ENCODE measurements at regions not wholly inside any gene's neighbourhood (a gene's known extent, or its start where the extent isn't known, plus 50 kb on each side); places are given as distances from the start of the nearest gene placed in this dataset.

GRCh38 chr4:22235698-22236097 is 280.2 kb downstream of the ADGRA3 start:
- H3K27me3 ChIP-seq (replicated peaks; ENCODE audit: insufficient read depth, low read depth, low read length, poor library complexity), result no peaks in the 10 kb centered on the region
- BruUV-seq (replicated peaks), result no TSS peak
- H3K4me1 ChIP-seq (ENCODE audit: insufficient read depth, low read length, poor library complexity, severe bottlenecking), result no peaks in the 10 kb centered on the region
- no peak overlapping the region for H3K27ac ChIP-seq (ENCODE audit: low read depth, low read length, poor library complexity, severe bottlenecking)
- no peaks in the 10 kb centered on the region for H3K36me3 ChIP-seq (ENCODE audit: insufficient read depth, low read length, poor library complexity, severe bottlenecking)
- ChIA-PET POLR2A (ENCODE audit: low non-redundant PET) (no interaction called here), CTCF (no interaction called here)
- no peak for DNase-seq (ENCODE audit: low spot score)
- no peaks in the 10 kb centered on the region for H3K9me3 ChIP-seq (ENCODE audit: low read depth, low read length, poor library complexity, severe bottlenecking)
- intact Hi-C loops (cut with micrococcal nuclease; ENCODE audit: unreplicated experiment), result no loop called here
- no peak overlapping the region for H3K4me3 ChIP-seq (ENCODE audit: low read depth, low read length, poor library complexity, severe bottlenecking)
- TF ChIP-seq CTCF (conservative IDR thresholded peaks at IDR 0.05; ENCODE audit: low read depth, low read length) (no peak), EZH2 (IDR thresholded peaks at IDR 0.05; ENCODE audit: borderline replicate concordance, low read depth, low read length, poor library complexity, severe bottlenecking) (no peak)

- CTCF ChIA-PET, result no interaction called here
- BruUV-seq (replicated peaks), result no TSS peak
Observed at GRCh38 chr4:22233230-22233629, 282.6 kb downstream of the ADGRA3 start.

GRCh38 chr4:22220965-22221364 is 272.4 kb upstream of the KCNIP4 start:
- no peaks in the 10 kb centered on the region for H3K9me3 ChIP-seq (ENCODE audit: low read depth, low read length, poor library complexity, severe bottlenecking)
- no peak overlapping the region for H3K27ac ChIP-seq (ENCODE audit: low read depth, low read length, poor library complexity, severe bottlenecking)
- H3K4me3 ChIP-seq (ENCODE audit: low read depth, low read length, poor library complexity, severe bottlenecking), result no peak overlapping the region
- no peaks in the 10 kb centered on the region for H3K27me3 ChIP-seq (replicated peaks; ENCODE audit: insufficient read depth, low read depth, low read length, poor library complexity)
- POLR2A ChIA-PET (ENCODE audit: low non-redundant PET), result no interaction called here
- CTCF ChIA-PET, result no interaction called here
- BruUV-seq (replicated peaks), result no TSS peak
- intact Hi-C loops (cut with micrococcal nuclease; ENCODE audit: unreplicated experiment), result no loop called here
- no peaks in the 10 kb centered on the region for H3K36me3 ChIP-seq (ENCODE audit: insufficient read depth, low read length, poor library complexity, severe bottlenecking)
- no peaks in the 10 kb centered on the region for H3K4me1 ChIP-seq (ENCODE audit: insufficient read depth, low read length, poor library complexity, severe bottlenecking)
- no peak for DNase-seq (ENCODE audit: low spot score)
- TF ChIP-seq EZH2 (IDR thresholded peaks at IDR 0.05; ENCODE audit: borderline replicate concordance, low read depth, low read length, poor library complexity, severe bottlenecking) (no peak), CTCF (conservative IDR thresholded peaks at IDR 0.05; ENCODE audit: low read depth, low read length) (no peak)

More at GRCh38 chr4:22233230-22233629, 282.6 kb downstream of the ADGRA3 start:
- Histone ChIP-seq H3K27ac (ENCODE audit: low read depth, low read length, poor library complexity, severe bottlenecking) (no peak overlapping the region), H3K4me3 (ENCODE audit: low read depth, low read length, poor library complexity, severe bottlenecking) (no peak overlapping the region), H3K27me3 (replicated peaks; ENCODE audit: insufficient read depth, low read depth, low read length, poor library complexity) (no peaks in the 10 kb centered on the region), H3K9me3 (ENCODE audit: low read depth, low read length, poor library complexity, severe bottlenecking) (no peaks in the 10 kb centered on the region), H3K36me3 (ENCODE audit: insufficient read depth, low read length, poor library complexity, severe bottlenecking) (no peaks in the 10 kb centered on the region), H3K4me1 (ENCODE audit: insufficient read depth, low read length, poor library complexity, severe bottlenecking) (no peaks in the 10 kb centered on the region)
- no peak for DNase-seq (ENCODE audit: low spot score)
- TF ChIP-seq EZH2 (IDR thresholded peaks at IDR 0.05; ENCODE audit: borderline replicate concordance, low read depth, low read length, poor library complexity, severe bottlenecking) (no peak), CTCF (conservative IDR thresholded peaks at IDR 0.05; ENCODE audit: low read depth, low read length) (no peak)
- POLR2A ChIA-PET (ENCODE audit: low non-redundant PET), result no interaction called here
- intact Hi-C loops (cut with micrococcal nuclease; ENCODE audit: unreplicated experiment), result no loop called here
